Epithelial cell of prostate (primary cell): ENCODE measurements at regions not wholly inside any gene's neighbourhood (a gene's known extent, or its start where the extent isn't known, plus 50 kb on each side); places are given as distances from the start of the nearest gene placed in this dataset.
"Not testable (repeated sequence)": the region's sequence is repeated elsewhere in the genome, so short reads cannot be mapped to it uniquely, and the experiment has no call there.

Experiments
- DNase-seq: peaks from one replicate; pipeline ENCODE4 v3.0.0-alpha.2; 2011; ENCODE audit warnings: low read depth, low spot score
- H3K27ac ChIP-seq: fragments of 450-650 bp; 2 replicates; pipeline ENCODE4 v1.5.1; 2017; ENCODE audit warnings: mild to moderate bottlenecking

- no peak overlapping the region for H3K27ac ChIP-seq
- DNase-seq = no peak
Observed at GRCh38 chr14:30153717-30154116, 226.1 kb upstream of the PRKD1 start.

DNA sequence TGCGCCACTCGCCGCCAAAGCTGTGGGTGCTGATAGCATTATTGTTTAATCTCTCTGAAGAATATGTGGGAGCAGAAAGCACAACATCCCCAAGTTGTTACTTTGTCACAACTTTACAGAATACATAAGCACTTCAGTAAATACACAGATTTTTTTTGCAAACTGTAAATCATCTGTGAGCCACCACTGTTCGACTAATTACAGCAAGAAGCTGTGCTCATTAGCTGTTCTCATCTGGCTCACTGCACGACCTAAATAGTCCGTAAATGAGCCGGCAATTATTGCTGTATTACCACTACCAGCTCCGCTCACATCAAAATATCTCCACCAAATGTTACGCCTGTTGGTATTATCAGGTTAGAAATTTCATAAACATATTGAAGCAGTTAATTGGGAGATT is 228.9 kb upstream of the PRKD1 start:
- DNase-seq = no peak
- H3K27ac ChIP-seq = no peak overlapping the region

GRCh38 chr14:30158299-30158698 is 230.7 kb upstream of the PRKD1 start:
- DNase-seq = no peak
- H3K27ac ChIP-seq = no peak overlapping the region

DNA sequence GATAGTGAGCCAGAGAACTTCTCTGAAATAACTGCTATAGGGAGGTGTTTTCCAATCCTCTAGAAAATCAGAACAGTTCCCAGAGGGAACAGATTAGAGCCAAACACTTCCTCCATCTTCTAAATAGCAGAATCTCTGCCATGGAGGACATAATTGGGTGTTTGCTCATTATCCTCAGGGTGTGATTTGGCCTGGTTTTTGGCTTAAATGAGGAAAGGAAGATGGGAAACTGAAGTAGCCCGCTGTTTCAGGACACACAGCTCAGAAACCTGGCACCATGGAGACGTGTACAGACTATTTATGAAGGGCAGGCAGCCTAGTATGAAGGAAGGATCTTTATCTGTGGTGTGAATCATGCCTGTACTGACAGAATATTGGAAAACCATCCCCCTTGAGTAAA is 231.7 kb upstream of the PRKD1 start:
- no peak overlapping the region for H3K27ac ChIP-seq
- DNase-seq = no peak

DNA sequence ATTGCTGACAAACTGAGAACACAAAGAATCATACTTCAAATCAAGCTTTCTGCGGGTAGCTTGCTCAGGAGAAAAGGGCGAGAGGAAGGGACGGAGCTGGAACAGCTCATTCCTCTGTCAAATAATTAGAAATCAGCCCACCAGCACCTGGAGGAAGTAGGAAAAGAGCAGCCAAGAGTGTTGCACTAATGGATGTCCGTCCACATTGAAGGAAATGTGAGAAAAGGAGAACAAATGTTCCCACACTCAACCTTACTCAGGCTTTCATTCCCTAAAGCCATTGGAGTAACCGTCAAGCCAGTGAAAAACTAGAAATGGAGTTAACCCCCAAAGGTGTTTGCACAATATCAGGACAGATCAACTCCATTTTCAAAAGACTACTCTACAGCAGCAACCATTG is 233.0 kb upstream of the PRKD1 start:
- DNase-seq = no peak
- H3K27ac ChIP-seq = no peak overlapping the region

DNA sequence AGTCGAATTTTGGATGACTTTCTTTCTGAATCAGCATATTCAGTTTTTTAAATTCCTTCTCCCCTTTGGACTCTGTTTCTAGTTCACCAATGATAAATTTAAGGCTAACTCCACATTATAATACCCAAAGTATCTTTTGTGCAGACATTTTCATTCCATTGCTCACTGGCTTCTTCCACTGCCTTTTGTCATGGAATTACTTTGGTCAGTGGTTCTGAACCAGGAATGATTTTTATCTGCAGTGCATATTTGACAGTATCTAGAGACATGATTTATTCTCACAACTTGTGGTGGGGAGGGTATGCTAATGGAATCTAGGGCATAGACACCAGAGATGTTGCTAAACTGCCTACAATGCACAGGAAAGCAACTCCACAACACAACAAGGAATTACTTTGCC is 234.4 kb upstream of the PRKD1 start:
- no peak overlapping the region for H3K27ac ChIP-seq
- no peak for DNase-seq

DNA sequence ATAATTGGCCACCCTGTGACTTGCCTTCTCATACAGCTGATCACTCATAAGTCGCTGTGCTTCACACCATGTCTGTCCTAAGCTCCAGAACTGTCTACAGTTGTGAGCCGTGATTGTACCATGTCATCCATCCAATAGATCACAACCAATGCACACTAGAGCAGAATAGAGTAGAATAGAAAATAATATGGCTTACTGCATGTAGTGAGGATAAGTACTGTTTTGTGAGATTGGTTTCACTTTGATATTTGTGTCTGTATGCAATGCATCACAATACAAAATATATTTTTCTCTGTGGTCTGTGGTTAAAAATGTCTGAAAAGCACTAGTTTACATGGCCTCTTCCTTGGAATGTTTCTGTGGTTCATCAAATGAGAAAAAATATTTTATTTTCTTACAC is 237.6 kb upstream of the PRKD1 start:
- no peak for DNase-seq
- H3K27ac ChIP-seq = no peak overlapping the region

DNA sequence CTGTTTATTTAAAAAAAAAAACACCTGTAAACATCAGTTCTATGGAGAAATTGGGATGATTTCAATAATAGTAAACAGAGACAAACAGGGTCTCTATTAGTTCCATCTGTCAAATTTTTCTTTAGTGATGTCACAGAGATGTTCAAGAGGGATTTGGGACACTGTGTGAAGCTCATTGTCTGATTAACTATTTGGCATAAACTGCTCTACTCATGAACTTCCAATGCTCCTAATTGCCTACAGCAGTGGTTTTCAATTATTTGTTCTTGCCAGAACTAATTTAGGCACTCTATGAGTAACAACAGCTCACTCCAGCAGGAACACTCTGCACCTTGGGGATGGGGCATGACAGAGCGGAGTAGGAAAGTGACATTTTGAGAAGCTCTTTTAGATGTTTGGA is 250.1 kb upstream of the PRKD1 start:
- no peak for DNase-seq
- no peak overlapping the region for H3K27ac ChIP-seq

- DNase-seq = no peak
Observed at GRCh38 chr14:30179381-30180130, 251.9 kb upstream of the PRKD1 start.

DNA sequence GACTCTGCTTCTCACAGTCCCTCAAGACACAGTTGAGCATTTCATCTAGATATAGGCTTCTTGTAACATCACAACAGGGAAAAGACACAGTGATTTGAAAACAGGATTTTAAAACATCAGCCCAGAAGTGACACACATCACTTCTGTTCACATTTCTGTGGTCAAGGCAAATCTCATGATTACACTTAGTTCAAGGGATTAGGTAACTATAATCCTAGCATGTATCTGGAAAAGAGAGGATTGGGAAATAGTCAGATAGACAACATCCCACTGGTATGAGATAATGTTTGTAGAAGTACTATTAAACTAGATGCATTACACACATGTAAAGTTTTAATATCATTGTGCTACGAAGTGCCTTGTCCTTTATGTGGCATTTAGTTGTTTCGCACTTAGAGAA is 252.6 kb upstream of the PRKD1 start:
- no peak overlapping the region for H3K27ac ChIP-seq
- no peak for DNase-seq

More at GRCh38 chr14:30179381-30180130, 251.9 kb upstream of the PRKD1 start:
- H3K27ac ChIP-seq = no peak overlapping the region

- H3K27ac ChIP-seq = no peak overlapping the region
- no peak for DNase-seq
Observed at GRCh38 chr14:30185832-30186231, 258.2 kb upstream of the PRKD1 start.

DNA sequence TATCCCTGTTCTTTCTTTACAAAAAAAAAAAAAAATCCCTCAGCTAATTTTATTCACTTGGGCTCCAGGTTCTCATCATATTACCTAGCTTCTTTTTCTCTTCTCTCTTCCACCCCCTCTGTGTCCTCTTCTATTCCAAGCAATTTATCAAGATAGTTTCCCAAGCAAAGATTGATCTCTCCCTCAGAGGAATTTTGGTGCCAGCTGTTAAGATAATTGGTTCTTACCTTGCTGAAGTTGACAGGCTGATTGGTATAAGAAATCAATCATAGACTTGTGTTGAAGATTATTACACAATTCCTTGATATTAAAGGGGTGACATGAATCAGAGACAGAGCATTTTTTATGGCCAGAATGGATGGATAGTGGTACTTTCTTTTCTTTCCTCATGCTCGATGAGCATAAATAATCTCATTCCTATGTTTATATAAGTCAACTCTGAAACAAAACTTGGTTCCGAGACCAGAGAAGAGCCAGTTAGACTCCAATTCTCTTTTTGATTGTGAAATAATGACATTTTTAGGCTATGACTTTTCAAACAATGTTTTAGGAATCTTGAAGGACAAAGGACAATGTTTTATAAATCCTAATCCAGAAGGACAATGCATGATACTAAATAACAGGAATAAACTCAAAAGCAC is 264.1 kb upstream of the PRKD1 start:
- no peak for DNase-seq
- H3K27ac ChIP-seq = no peak overlapping the region

- no peak overlapping the region for H3K27ac ChIP-seq
- no peak for DNase-seq
Observed at GRCh38 chr14:30193101-30193500, 265.5 kb upstream of the PRKD1 start.

DNA sequence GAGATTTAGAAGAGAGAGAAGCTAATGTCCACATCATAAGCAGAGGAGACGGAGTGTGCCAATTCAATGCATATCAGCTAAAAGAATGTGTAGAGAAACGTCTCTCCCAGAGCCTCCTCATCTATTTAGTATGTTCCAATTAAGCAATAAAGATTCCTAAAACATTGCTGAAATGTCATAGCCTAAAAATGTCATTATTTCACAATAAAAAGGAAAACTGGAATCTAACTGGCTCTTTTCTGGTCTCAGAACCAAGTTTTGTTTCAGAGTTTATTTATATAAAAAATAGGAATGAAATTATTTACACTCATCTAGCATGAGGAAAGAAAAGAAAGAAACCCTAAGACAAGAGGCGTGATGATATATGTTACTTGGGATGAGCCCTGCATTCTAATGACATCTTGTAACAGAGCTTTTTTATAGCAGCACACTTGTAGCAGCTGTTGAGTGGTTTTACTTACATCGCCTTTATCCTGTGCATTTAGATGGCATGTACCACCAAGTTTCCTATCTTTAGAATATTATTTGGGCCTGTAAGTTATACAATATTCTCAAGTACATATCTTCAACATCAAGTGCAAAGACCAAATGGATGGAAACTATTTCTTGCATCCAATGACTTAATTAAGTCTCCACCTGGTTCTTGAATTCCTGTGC is 266.3 kb upstream of the PRKD1 start:
- DNase-seq = no peak
- H3K27ac ChIP-seq = no peak overlapping the region

DNA sequence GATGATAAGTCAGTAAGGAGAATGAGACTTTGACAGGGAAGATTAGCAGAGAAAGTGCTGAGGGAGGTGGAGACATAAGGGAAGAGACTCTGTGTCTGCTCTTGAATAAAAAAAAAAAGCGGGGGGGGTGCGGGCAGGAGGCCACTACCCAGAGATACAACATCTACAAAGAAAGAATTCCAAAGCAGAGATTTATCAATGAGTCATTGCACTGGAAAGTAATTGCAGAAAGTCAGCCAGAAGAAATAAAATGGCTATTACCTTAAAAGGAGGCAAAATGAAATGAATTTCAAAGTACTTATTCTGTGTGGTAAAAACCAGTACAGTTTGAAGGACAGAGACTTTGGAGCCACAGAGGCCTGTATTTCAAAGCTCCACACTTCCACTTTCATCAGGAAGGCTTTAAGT is 267.1 kb upstream of the PRKD1 start:
- no peak for DNase-seq
- H3K27ac ChIP-seq = no peak overlapping the region

DNA sequence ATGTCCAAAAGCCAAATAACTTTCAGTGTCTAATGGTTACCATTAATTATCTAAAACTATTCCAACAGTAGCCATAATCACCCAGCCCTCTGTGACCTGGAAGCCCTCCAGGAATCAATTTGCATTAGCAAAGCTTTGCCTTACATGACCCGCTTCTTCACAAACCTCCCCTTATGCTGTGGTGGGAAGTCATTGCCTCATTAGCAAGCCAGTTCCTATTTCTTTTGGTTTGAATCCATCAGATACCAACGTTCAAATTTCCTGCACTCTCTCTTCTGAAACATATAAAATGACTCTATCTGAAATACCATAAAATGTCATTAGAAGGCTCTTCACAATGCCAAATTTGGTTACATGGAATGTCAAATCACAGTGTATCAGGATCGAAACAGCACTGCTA is 268.3 kb upstream of the PRKD1 start:
- no peak overlapping the region for H3K27ac ChIP-seq
- no peak for DNase-seq

GRCh38 chr14:30196861-30197260 is 269.2 kb upstream of the PRKD1 start:
- no peak overlapping the region for H3K27ac ChIP-seq

DNA sequence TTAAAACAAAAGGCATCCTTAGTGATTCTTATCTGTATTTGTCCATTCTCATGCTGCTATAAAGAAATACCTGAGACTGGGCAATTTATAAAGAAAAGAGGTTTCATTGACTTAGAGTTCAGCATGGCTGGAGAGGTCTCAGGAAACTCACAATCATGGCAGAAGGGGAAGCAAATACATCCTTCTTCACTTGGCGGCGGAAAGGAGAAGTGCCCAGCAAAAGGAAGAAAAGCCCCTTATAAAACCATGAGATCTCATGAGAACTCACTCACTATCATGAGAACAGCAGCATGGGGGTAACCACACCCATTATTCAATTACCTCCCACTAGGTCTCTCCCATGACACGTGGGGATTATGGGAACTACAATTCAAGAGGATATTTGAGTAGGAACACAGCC is 271.1 kb upstream of the PRKD1 start:
- H3K27ac ChIP-seq, DNase-seq: not testable (repeated sequence)

More at GRCh38 chr14:30196861-30197260, 269.2 kb upstream of the PRKD1 start:
- DNase-seq = no peak

DNA sequence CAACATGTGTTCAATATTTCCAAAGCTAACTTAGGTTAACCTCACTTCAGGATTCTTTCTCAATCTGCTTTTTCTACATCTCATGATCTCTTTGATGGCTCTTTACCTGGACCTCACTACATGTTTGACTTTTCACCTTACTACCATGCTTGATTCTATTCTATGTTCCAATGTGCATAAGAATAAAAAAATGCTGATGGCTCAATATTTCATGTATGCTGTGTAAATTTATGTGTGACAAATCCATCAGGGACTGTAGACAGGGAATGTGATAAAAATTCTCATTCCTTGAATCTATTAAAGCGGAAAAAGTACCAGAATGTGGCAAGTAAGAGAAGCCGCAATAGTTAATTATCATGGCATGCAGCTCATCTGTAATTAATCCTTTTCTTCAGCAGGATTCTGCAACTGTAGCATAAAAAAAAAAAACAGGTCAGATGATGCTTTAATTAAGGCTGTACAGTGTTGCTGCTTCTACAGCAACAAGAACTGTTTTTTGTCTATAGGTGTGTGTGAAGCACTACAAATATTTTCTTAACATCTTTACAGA is 276.9 kb upstream of the PRKD1 start:
- DNase-seq = no peak
- no peak overlapping the region for H3K27ac ChIP-seq

DNA sequence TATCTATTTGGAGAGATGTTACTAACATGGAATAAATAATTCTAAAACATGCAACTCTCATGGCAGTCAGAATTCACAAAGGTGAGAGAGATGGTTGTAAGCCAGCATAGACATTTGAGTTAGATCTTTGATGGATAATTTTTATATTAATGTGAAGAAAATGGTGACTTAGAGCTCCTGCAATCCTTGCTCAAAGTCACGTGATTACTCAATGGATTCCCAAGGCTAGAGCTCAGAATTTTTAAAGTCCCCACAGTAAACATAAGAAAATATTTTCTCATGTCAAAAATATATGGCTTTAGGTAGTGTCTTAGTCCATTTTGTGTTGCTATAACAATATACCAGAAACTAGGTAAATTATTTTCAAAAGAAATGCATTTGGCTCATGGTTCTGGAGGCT is 281.5 kb upstream of the PRKD1 start:
- no peak overlapping the region for H3K27ac ChIP-seq
- no peak for DNase-seq

GRCh38 chr14:30210630-30211029 is 283.0 kb upstream of the PRKD1 start:
- no peak overlapping the region for H3K27ac ChIP-seq
- DNase-seq = no peak
